ENCODE measurements at regions not wholly inside any gene's neighbourhood (a gene's known extent, or its start where the extent isn't known, plus 50 kb on each side); places are given as distances from the start of the nearest gene placed in this dataset.

DNA sequence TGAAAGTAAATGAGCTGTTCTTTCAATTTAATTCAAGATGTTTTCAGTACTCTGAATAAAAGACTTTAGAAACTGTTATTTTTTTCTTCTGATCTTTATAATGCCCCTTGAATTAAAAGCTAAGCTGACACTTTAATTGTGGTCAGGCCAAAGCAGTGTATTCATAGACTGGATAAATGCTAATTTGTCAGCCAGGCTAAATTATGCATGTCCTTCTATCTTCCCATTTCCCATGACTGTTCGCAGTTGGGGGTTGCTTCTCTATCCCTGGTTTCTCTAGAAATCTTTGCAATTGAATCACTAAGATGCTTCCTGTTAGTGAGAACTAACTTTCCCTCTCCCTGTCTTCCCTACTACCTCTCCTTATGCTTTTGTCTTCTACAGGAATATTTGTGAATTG lies 396.2 kb downstream of the RFPL4B start:
- TF ChIP-seq, protein P1, sequence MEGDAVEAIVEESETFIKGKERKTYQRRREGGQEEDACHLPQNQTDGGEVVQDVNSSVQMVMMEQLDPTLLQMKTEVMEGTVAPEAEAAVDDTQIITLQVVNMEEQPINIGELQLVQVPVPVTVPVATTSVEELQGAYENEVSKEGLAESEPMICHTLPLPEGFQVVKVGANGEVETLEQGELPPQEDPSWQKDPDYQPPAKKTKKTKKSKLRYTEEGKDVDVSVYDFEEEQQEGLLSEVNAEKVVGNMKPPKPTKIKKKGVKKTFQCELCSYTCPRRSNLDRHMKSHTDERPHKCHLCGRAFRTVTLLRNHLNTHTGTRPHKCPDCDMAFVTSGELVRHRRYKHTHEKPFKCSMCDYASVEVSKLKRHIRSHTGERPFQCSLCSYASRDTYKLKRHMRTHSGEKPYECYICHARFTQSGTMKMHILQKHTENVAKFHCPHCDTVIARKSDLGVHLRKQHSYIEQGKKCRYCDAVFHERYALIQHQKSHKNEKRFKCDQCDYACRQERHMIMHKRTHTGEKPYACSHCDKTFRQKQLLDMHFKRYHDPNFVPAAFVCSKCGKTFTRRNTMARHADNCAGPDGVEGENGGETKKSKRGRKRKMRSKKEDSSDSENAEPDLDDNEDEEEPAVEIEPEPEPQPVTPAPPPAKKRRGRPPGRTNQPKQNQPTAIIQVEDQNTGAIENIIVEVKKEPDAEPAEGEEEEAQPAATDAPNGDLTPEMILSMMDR (IDR thresholded peaks at IDR 0.05; ENCODE audit: control extremely low read depth, extremely low read depth, low read depth, missing control alignments), result no peak
- ChIA-PET POLR2A (no interaction called here), CTCF (interaction anchor here (0.8 kb wide), 1 partner anchor 12 kb away, joined by 3 read pairs; no protein-coding TSS in a partner anchor)
- DNase-seq (ENCODE audit: extremely low spot score), result no peak

DNA sequence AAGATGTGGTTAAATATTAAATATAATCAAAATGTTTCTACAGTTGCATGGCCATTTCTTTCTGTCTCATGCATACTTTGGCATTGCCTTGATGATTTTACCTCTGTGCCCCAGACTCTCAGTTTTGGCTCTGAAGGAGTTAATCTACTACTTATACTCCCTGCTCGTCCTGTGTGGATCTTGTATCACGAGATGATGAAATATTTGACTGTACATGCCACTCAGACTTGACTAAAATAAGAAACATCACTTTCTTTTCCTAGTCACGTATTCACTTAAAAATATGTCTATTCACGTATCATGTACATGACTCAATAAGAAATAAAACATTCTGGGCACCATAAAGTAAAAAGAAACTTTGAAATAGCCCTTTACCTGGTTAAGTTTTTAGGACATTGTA lies 397.7 kb downstream of the RFPL4B start:
- TF ChIP-seq, protein P1 (IDR thresholded peaks at IDR 0.05; ENCODE audit: control extremely low read depth, extremely low read depth, low read depth, missing control alignments), result no peak
- CTCF ChIA-PET, result no interaction called here
- DNase-seq (ENCODE audit: extremely low spot score), result no peak

DNA sequence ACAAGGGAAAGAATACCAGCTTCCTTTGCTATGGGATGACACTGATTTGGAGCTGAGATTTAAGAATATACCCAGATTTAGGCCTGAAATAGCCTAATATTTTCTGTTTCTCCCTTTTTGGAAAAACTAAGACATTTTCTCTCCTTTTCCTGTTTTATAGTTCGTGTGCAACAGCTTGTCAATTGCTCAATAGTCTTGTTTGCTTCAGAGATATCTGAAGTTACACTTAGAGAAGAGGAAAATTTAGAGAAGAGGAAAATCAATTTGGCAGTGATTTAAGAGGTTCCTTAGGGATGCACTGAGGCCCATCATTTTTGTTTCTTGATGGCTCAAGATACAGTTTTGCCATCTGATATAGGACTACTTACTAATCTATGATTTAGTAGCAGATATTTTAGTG lies 398.6 kb downstream of the RFPL4B start:
- DNase-seq (ENCODE audit: extremely low spot score), result no peak
- ChIA-PET CTCF (no interaction called here), POLR2A (no interaction called here)
- TF ChIP-seq, protein P1 (IDR thresholded peaks at IDR 0.05; ENCODE audit: control extremely low read depth, extremely low read depth, low read depth, missing control alignments), result no peak

More for the DNA sequence above, 397.7 kb downstream of the RFPL4B start:
- POLR2A ChIA-PET, result no interaction called here

DNA sequence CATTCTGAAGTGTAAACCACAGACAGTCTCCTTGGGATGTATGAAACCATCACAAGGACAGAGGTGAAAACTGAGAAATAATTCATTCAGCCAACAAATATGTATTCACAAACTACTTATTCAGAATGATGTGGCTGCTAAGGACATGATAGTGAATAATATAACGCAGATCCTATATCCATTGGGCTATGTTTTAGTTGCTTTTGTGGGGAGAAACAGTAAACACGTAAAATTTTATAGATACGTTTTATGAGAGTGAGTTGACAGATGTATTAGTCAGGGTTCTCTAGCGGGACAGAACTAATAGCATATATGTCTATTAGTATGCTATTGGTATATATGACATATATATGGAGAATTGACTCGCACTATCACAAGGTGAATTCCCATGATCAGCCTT lies 402.5 kb downstream of the RFPL4B start:
- POLR2A ChIA-PET, result no interaction called here
- CTCF ChIA-PET, result no interaction called here
- TF ChIP-seq, protein P1 (IDR thresholded peaks at IDR 0.05; ENCODE audit: control extremely low read depth, extremely low read depth, low read depth, missing control alignments), result no peak
- DNase-seq (ENCODE audit: extremely low spot score), result no peak

DNA sequence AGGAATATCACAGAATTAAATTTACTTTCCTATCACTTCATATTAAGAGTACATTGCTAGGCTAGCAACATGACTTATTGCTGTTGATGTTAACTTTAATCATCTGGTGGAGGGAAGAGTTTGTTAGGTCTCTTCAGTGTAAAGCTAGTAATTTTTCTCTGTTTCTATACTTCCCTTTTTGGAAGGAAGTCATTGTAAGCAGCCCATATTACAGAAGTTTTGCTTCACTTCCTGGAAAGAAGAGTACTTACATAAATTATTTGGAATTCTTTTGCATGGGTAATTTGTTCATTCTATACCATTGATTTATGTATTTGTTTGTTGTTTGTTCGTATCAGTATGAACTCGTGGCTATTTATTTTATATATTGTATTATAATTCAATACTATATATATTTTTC lies 405.2 kb downstream of the RFPL4B start:
- TF ChIP-seq, protein P1 (IDR thresholded peaks at IDR 0.05; ENCODE audit: control extremely low read depth, extremely low read depth, low read depth, missing control alignments), result no peak
- ChIA-PET POLR2A (no interaction called here), CTCF (interaction anchor here (0.9 kb wide), 1 partner anchor 20 kb away, joined by 3 read pairs; no protein-coding TSS in a partner anchor)
- no peak for DNase-seq (ENCODE audit: extremely low spot score)

DNA sequence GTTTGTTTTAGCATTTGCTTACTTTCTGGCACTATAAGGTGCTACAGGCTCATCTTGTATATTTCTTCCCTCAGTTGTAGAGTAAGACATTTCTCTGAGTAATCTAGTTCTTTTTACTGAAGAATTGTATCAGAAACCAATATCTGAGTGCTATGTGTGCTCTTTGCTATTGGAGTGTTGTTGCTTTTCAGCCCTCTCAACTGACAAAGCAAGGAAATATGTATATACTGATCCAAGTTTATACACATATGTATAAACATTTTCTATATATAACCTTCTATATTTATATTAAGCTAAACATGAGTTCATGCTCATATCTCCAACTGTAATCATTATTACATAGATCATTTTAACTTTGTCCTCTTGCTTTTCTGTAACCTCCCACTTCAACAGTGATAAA lies 405.7 kb downstream of the RFPL4B start:
- ChIA-PET CTCF (interaction anchor here (0.9 kb wide), 1 partner anchor 21 kb away, joined by 3 read pairs; no protein-coding TSS in a partner anchor), POLR2A (no interaction called here)
- no peak for DNase-seq (ENCODE audit: extremely low spot score)
- TF ChIP-seq, protein P1 (IDR thresholded peaks at IDR 0.05; ENCODE audit: control extremely low read depth, extremely low read depth, low read depth, missing control alignments), result no peak

DNA sequence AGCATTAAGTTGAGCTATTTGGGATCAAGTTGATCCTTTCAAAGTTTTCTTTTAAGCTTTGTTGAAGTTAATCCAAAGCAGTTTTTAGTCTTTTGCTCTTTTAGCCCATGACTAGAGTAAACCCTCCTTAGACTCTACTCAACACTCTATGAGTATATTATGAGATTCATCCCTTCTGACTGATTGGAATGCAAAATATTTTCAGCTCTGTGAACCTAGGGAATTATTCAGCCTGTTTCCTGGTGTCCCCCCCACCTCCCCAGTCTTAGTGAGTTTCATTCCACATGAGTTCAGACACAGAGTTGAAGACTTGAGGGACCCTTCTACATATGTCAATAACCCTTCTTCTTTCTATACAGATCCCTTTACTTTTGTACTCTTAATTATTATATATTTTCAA lies 413.7 kb downstream of the RFPL4B start:
- ChIA-PET CTCF (interaction anchor here (0.9 to 1.5 kb wide), 3 partner anchors 17 to 122 kb away, joined by 3 to 4 read pairs (median 3); no protein-coding TSS in a partner anchor), POLR2A (no interaction called here)
- TF ChIP-seq, protein P1 (IDR thresholded peaks at IDR 0.05; ENCODE audit: control extremely low read depth, extremely low read depth, low read depth, missing control alignments), result no peak
- no peak for DNase-seq (ENCODE audit: extremely low spot score)

Data from GM10248 (cell line).